ENCODE measurements at regions not wholly inside any gene's neighbourhood (a gene's known extent, or its start where the extent isn't known, plus 50 kb on each side); places are given as distances from the start of the nearest gene placed in this dataset.

DNA sequence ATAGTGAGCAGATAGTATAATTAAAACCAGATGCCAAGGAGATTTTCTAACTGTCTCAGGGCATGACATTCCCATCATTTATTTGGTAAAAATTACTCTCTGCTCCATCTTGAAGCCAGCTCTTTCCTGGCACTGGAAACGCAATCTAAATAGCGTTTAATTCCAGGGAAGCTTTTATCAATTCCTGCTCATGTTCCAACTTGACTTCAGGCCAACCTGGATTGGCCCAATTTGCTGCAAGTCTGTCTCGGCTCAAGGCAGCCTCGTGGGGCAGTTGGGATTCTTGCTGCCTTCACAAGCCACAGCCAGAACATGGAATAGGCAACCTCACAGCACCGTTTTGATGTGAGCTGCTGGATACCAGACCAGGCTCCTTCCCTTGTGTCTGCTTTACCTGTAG, 1255.9 kb downstream of the TBC1D22A start:
- H3K4me1 Mint-ChIP-seq, result no peaks in the 10 kb centered on the region
- intact Hi-C loops (cut with micrococcal nuclease), result no loop called here
- WGBS (ENCODE audit: insufficient coverage), result 87% methylated on average over 5 of the region's 5 CpGs
- Histone ChIP-seq H3K27ac (ENCODE audit: low read length) (no peak overlapping the region), H3K27me3 (ENCODE audit: control insufficient read depth, insufficient read depth, low read length) (peaks cover 8% of the 10 kb centered on the region), H3K36me3 (ENCODE audit: control insufficient read depth, insufficient read depth, low read length) (no peaks in the 10 kb centered on the region), H3K4me3 (ENCODE audit: low read length) (no peak overlapping the region), H3K9me3 (ENCODE audit: control insufficient read depth, insufficient read depth, low read length) (peaks cover 11% of the 10 kb centered on the region), H3K4me1 (ENCODE audit: control insufficient read depth, insufficient read depth, low read length) (no peaks in the 10 kb centered on the region)
- peaks cover 26 to 73% of the 10 kb centered on the region in 2 donors for H3K27me3 Mint-ChIP-seq (ENCODE audit: low read depth in 2 of 2)
- H3K36me3 Mint-ChIP-seq, result peaks cover 15% of the 10 kb centered on the region
- H3K27ac Mint-ChIP-seq, result no peak overlapping the region
- no peak for DNase-seq
- no peak for ATAC-seq
- H3K9me3 Mint-ChIP-seq, result peaks cover 13% of the 10 kb centered on the region in 2 donors
- H3K4me3 Mint-ChIP-seq, result no peak overlapping the region
- no peak for TF ChIP-seq CTCF (IDR thresholded peaks at IDR 0.05)

DNA sequence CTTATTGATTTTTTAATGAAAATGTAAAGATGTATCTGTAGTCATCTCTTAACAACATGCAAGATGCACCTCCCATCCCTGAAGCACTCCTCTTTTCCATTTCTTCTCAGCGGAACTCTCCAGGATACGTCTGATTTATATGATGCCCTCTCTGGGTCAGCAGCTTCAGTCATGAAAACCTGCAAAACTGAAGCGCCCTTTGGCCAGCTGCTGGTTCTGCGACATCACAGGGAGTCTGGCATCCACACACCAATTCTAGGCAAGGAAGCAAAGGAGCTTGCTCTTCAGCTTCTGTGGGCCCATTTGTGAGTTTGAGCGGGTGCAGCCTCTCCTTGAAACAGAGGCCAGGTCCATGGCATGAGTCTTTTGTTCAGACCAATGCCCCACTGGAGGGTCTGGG, 1253.3 kb downstream of the TBC1D22A start:
- Histone ChIP-seq H3K27me3 (ENCODE audit: control insufficient read depth, insufficient read depth, low read length) (peaks cover 8% of the 10 kb centered on the region), H3K36me3 (ENCODE audit: control insufficient read depth, insufficient read depth, low read length) (no peaks in the 10 kb centered on the region), H3K9me3 (ENCODE audit: control insufficient read depth, insufficient read depth, low read length) (peaks cover 11% of the 10 kb centered on the region), H3K4me3 (ENCODE audit: low read length) (no peak overlapping the region), H3K27ac (ENCODE audit: low read length) (no peak overlapping the region), H3K4me1 (ENCODE audit: control insufficient read depth, insufficient read depth, low read length) (no peaks in the 10 kb centered on the region)
- intact Hi-C loops (cut with micrococcal nuclease), result no loop called here
- Mint-ChIP-seq H3K36me3 (peaks cover 15% of the 10 kb centered on the region), H3K27me3 (ENCODE audit: low read depth in 2 of 2) (peaks cover 23 to 53% of the 10 kb centered on the region in 2 donors), H3K4me3 (no peak overlapping the region), H3K9me3 (peaks cover 13% of the 10 kb centered on the region in 2 donors), H3K27ac (no peak overlapping the region), H3K4me1 (no peaks in the 10 kb centered on the region)
- DNase-seq (no peak), ATAC-seq (no peak)
- no peak for TF ChIP-seq CTCF (IDR thresholded peaks at IDR 0.05)
- 92% methylated on average over 5 of the region's 5 CpGs for WGBS (ENCODE audit: insufficient coverage)

DNA sequence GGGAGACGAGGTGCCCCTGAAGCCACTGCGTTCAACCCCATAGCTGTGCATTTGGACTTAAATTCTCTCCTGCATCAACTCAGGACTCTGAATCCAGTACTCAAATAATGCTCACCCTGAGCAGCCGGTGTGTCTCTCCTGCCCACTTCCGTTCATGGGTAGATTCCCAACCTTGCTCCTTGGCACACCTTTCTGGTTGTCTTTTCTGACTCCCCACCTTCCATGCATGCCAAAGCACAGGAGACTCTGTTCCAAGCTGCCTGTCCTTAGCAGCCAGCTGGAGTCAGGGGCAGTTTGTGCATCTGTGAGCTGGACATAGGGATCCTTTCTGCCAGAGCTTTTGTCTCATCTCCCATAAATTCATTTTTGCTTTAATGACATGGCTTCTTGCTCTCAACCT, 1242.5 kb downstream of the TBC1D22A start:
- no peak overlapping the region for H3K27ac ChIP-seq (ENCODE audit: low read length)
- no peaks in the 10 kb centered on the region for H3K4me1 ChIP-seq (ENCODE audit: control insufficient read depth, insufficient read depth, low read length)
- no peak for TF ChIP-seq CTCF (IDR thresholded peaks at IDR 0.05)
- H3K9me3 Mint-ChIP-seq, result no peaks in the 10 kb centered on the region
- H3K4me3 Mint-ChIP-seq, result no peak overlapping the region
- H3K4me1 Mint-ChIP-seq, result no peaks in the 10 kb centered on the region
- intact Hi-C loops (cut with micrococcal nuclease), result no loop called here
- H3K4me3 ChIP-seq (ENCODE audit: low read length), result no peak overlapping the region
- H3K27me3 ChIP-seq (ENCODE audit: control insufficient read depth, insufficient read depth, low read length), result no peaks in the 10 kb centered on the region
- H3K27ac Mint-ChIP-seq, result no peak overlapping the region
- H3K27me3 Mint-ChIP-seq (ENCODE audit: low read depth in 2 of 2), result peaks cover 25 to 38% of the 10 kb centered on the region in 2 donors
- no peaks in the 10 kb centered on the region for H3K36me3 Mint-ChIP-seq
- no peaks in the 10 kb centered on the region for H3K9me3 ChIP-seq (ENCODE audit: control insufficient read depth, insufficient read depth, low read length)
- ATAC-seq (no peak), DNase-seq (no peak)
- no peaks in the 10 kb centered on the region for H3K36me3 ChIP-seq (ENCODE audit: control insufficient read depth, insufficient read depth, low read length)
- WGBS (ENCODE audit: insufficient coverage), result 92% methylated on average over 4 of the region's 4 CpGs

GRCh38 chr22:48004038-48004437, 1241.6 kb downstream of the TBC1D22A start:
- Histone ChIP-seq H3K27me3 (ENCODE audit: control insufficient read depth, insufficient read depth, low read length) (no peaks in the 10 kb centered on the region), H3K4me3 (ENCODE audit: low read length) (no peak overlapping the region), H3K27ac (ENCODE audit: low read length) (no peak overlapping the region), H3K36me3 (ENCODE audit: control insufficient read depth, insufficient read depth, low read length) (no peaks in the 10 kb centered on the region), H3K9me3 (ENCODE audit: control insufficient read depth, insufficient read depth, low read length) (no peaks in the 10 kb centered on the region), H3K4me1 (ENCODE audit: control insufficient read depth, insufficient read depth, low read length) (no peaks in the 10 kb centered on the region)
- 79% methylated on average over 6 of the region's 6 CpGs for WGBS (ENCODE audit: insufficient coverage)
- TF ChIP-seq CTCF (IDR thresholded peaks at IDR 0.05), result no peak
- DNase-seq, result no peak
- intact Hi-C loops (cut with micrococcal nuclease), result no loop called here
- Mint-ChIP-seq H3K9me3 (no peaks in the 10 kb centered on the region), H3K4me3 (no peak overlapping the region), H3K27ac (no peak overlapping the region), H3K36me3 (no peaks in the 10 kb centered on the region), H3K27me3 (ENCODE audit: low read depth in 2 of 2) (peaks cover 25 to 37% of the 10 kb centered on the region in 2 donors), H3K4me1 (no peaks in the 10 kb centered on the region)
- ATAC-seq, result no peak
